BJ (cell line): ENCODE measurements at regions not wholly inside any gene's neighbourhood (a gene's known extent, or its start where the extent isn't known, plus 50 kb on each side); places are given as distances from the start of the nearest gene placed in this dataset.

Experiments used
- CTCF ChIA-PET: fragments of 350-600 bp; formaldehyde crosslinking; extraction: SDS; loops from one replicate; lab custom pipeline; 2021; ENCODE audit warnings: antibody characterized with exemption, inconsistent platforms; lab: Yijun Ruan, JAX
- POLR2A ChIA-PET: fragments of 300-600 bp; sonication (Branson Sonifier 250); formaldehyde crosslinking; extraction: SDS; loops from one replicate; lab custom pipeline; 2021; ENCODE audit warnings: antibody characterized with exemption; lab: Charles Lee
- DNase-seq: peaks from one replicate; pipeline ENCODE4 v3.0.0-alpha.2; 2011; ENCODE audit warnings: low read depth
- H3K27me3 ChIP-seq: 2 replicates; pipeline ENCODE4 v1.6.0; 2011; ENCODE audit warnings: low read length; ENCODE audit not compliant: control insufficient read depth, insufficient read depth
- H3K36me3 ChIP-seq: 2 replicates; pipeline ENCODE4 v1.5.1; 2011; ENCODE audit warnings: low read length; ENCODE audit not compliant: control insufficient read depth, insufficient read depth
- H3K4me3 ChIP-seq: 2 replicates; pipeline ENCODE4 v1.5.1; 2011; ENCODE audit warnings: low read depth, mild to moderate bottlenecking, control low read depth, low read length
- TF ChIP-seq, protein P1 (sequence below): IDR thresholded peaks from 2 replicates; pipeline ENCODE4 v1.5.1; 2011; ENCODE audit warnings: low read depth, mild to moderate bottlenecking, control low read depth, inconsistent platforms, low read length, moderate library complexity; ENCODE audit not compliant: insufficient read depth

DNA sequence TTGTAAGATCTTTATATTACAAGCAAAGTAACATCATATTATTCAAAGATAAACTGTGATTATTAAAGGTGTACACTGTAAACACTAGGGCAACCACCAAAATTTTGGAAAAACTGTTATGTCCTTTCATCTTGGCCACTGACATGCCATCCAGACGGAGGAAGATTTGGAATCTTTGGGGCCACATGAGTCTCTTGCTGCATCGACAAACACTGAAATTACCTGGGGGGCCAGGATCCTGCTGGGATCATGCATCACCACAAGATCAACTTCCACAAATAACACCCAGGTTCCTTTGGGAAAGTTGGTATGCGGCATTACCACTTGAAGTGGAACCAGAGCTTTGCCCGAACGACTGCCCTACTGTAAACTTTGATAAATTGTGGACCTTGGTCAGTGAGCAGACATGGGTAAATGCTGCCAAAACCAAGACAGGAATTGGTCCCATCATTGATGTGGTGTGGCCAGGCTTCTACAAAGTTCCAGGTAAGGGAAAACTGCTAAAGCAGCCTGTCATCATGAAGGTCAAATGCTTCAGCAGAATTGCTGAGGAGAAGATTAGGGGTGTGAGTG, 110.6 kb upstream of the UXS1 start:
- no peak for DNase-seq
- Histone ChIP-seq H3K4me3 (no peak overlapping the region), H3K27me3 (no peaks in the 10 kb centered on the region), H3K36me3 (no peaks in the 10 kb centered on the region)
- POLR2A ChIA-PET = no interaction called here
- TF ChIP-seq, protein P1, sequence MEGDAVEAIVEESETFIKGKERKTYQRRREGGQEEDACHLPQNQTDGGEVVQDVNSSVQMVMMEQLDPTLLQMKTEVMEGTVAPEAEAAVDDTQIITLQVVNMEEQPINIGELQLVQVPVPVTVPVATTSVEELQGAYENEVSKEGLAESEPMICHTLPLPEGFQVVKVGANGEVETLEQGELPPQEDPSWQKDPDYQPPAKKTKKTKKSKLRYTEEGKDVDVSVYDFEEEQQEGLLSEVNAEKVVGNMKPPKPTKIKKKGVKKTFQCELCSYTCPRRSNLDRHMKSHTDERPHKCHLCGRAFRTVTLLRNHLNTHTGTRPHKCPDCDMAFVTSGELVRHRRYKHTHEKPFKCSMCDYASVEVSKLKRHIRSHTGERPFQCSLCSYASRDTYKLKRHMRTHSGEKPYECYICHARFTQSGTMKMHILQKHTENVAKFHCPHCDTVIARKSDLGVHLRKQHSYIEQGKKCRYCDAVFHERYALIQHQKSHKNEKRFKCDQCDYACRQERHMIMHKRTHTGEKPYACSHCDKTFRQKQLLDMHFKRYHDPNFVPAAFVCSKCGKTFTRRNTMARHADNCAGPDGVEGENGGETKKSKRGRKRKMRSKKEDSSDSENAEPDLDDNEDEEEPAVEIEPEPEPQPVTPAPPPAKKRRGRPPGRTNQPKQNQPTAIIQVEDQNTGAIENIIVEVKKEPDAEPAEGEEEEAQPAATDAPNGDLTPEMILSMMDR = no peak
- CTCF ChIA-PET = interaction anchor here (0.6 kb wide), 1 partner anchor 1804 kb away, joined by 3 read pairs; no protein-coding TSS in a partner anchor

DNA sequence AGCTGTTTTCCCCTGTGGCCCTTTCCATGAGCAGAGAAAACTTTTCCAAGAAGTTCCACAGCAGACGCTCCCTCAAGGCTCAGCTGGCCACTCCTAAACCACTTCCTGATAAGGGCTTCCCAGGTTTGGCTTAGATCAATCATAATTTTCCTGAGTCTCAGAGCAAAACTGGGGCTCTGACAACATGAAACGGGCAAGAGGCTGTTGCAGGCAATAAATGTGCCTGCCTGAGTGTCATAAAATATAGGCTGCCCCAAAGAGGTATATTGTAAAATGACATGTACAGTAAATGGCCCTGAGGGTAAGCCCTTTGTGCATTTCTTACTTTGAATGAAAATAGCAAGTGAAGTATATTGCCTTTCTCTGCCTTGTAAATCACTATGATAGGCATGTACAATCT, 105.6 kb upstream of the UXS1 start:
- TF ChIP-seq, protein P1 = no peak
- POLR2A ChIA-PET = no interaction called here
- DNase-seq = no peak
- no peak overlapping the region for H3K4me3 ChIP-seq
- CTCF ChIA-PET = interaction anchor here (0.7 kb wide), 1 partner anchor 21 kb away, joined by 3 read pairs; no protein-coding TSS in a partner anchor
- no peaks in the 10 kb centered on the region for H3K27me3 ChIP-seq
- H3K36me3 ChIP-seq = no peaks in the 10 kb centered on the region

DNA sequence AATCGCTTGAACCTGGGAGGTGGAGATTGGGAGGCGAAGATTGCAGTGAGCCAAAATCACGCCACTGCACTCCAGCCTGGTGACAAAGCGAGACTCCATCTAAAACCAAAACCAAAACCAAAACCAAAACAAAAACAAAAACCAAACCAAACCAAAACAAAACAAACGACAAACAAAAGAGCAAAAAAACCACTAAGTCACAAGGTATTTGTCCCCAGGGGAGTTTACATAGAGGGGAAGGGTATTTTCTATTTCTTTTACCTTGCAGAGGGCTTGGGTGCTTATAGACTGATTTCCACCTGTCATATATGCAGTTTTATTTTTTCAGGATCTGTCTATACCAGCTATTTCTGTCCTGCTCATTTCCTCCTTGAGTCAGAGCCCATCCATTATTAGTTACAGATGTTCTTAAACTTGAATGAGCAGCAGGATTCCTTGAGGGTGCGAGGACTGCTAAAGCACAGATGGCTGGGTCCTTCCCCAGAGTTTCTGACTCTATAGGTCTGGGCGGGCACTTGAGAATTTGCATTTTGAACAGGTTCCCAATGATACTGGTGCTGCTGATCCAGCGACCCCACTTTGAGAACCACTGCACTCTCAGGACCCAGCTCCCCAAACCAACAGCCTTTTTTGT, 102.2 kb upstream of the UXS1 start:
- no peaks in the 10 kb centered on the region for H3K36me3 ChIP-seq
- ChIA-PET POLR2A (no interaction called here), CTCF (no interaction called here)
- TF ChIP-seq, protein P1 = no peak
- no peak for DNase-seq
- no peak overlapping the region for H3K4me3 ChIP-seq
- H3K27me3 ChIP-seq = no peaks in the 10 kb centered on the region

DNA sequence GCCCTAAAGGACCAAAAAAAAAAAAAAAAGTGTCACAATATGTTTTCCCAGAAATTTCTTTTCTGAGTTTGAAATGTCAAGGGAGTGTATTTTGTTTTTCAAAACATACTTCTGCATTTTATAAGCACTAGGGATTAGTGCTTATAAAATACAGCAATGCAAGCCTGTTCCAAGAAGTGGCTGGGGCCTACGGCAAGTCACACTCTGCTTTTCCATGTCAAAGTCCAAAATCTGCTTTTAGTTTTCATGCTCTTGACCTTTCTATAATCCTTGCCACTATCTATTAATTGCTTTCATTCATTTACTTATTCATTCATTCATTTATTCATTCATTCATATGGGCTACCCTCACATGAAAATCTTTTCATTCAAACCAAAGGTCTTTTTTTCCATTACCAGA, 100.1 kb upstream of the UXS1 start:
- no peak overlapping the region for H3K4me3 ChIP-seq
- H3K27me3 ChIP-seq = no peaks in the 10 kb centered on the region
- DNase-seq = no peak
- ChIA-PET CTCF (no interaction called here), POLR2A (no interaction called here)
- no peaks in the 10 kb centered on the region for H3K36me3 ChIP-seq
- TF ChIP-seq, protein P1 = no peak

DNA sequence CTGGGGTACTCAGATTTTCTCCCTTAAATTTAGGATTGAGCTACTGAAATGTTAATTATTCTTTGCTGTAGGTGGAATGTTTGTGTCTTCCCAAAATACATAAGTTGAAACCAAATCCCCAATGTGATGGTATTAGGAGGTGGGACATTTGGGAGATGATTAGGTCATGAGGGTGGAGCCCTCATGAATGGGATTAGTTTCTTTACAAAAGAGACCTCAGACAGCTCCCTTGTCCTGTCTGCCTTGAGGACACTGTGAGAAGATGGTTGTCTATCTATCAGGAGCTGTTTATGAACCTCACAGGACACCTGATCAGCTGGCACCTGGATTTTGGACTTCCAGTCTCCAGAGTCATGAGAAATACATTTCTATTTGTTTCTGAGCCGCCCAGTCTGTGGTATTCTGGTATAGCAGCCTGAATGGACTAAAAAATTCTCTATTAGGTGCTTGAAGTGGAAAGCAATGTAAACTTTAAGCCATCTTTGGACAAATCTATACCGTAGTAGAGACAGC, 99.2 kb upstream of the UXS1 start:
- no peaks in the 10 kb centered on the region for H3K36me3 ChIP-seq
- H3K27me3 ChIP-seq = no peaks in the 10 kb centered on the region
- no peak overlapping the region for H3K4me3 ChIP-seq
- POLR2A ChIA-PET = no interaction called here
- TF ChIP-seq, protein P1 = no peak
- no peak for DNase-seq
- CTCF ChIA-PET = no interaction called here
